ENCODE measurements at regions not wholly inside any gene's neighbourhood (a gene's known extent, or its start where the extent isn't known, plus 50 kb on each side); places are given as distances from the start of the nearest gene placed in this dataset.
"Not testable (repeated sequence)": the region's sequence is repeated elsewhere in the genome, so short reads cannot be mapped to it uniquely, and the experiment has no call there.

GRCh38 chr7:156505876-156506275, 134.7 kb upstream of the RNF32 start:
- H3K27me3 ChIP-seq = 0 out of 2 replicates have a peak, but pooled peaks cover 4% of the 10 kb centered on the region
- TF ChIP-seq, protein P1, sequence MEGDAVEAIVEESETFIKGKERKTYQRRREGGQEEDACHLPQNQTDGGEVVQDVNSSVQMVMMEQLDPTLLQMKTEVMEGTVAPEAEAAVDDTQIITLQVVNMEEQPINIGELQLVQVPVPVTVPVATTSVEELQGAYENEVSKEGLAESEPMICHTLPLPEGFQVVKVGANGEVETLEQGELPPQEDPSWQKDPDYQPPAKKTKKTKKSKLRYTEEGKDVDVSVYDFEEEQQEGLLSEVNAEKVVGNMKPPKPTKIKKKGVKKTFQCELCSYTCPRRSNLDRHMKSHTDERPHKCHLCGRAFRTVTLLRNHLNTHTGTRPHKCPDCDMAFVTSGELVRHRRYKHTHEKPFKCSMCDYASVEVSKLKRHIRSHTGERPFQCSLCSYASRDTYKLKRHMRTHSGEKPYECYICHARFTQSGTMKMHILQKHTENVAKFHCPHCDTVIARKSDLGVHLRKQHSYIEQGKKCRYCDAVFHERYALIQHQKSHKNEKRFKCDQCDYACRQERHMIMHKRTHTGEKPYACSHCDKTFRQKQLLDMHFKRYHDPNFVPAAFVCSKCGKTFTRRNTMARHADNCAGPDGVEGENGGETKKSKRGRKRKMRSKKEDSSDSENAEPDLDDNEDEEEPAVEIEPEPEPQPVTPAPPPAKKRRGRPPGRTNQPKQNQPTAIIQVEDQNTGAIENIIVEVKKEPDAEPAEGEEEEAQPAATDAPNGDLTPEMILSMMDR (IDR thresholded peaks at IDR 0.05; ENCODE audit: low read depth, low read length) = no peak

DNA sequence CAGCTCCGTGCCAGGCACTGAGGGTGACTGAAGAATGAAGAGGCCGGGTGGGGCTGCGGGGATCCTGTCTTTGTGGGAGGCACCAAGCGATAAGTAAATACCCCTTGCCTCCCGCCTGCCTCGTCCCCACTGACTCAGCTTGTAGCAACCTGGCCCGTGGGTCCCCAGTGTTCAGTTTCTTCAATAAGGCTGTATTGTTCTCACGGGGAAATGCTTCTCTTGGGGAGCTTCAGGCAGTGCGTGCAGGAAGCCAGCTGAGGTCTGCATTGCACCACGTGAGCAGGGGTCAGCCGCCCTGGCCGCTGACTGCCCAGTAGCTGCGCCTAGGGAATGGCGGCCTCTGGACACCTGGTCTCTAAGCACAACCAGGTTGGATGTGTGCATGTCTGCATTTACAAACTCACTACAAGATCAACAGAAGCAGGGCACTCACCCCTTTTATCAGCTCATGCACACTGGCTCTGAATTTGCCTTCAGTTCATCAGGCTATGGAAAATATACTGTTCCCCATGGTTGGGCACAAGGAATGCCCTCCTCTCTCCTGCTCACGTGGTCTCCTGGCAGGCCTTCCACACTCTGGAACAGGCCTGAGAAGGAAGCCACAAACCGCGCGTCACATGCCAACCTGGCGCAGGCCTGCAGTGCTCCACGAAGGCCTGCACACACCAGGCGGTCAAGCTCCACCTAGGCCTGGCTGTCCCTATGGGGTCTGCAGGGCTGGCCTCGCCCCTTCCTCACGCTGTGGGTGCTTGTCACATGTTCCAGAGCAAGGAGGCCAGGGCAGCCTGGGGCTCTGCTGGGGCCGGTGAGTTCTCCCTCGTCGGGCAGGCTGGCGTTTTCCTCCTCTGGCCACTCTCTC, 135.7 kb upstream of the RNF32 start:
- no peaks in the 10 kb centered on the region for H3K4me1 ChIP-seq
- H3K27me3 ChIP-seq = 0 out of 2 replicates have a peak, but pooled peaks cover under 1% of the 10 kb centered on the region
- no peak overlapping the region for H3K4me3 ChIP-seq (ENCODE audit: low read depth, low read length)
- no peak for DNase-seq
- no peaks in the 10 kb centered on the region for H3K36me3 ChIP-seq
- TF ChIP-seq, protein P1 (IDR thresholded peaks at IDR 0.05; ENCODE audit: low read depth, low read length) = no peak
- H3K9me3 ChIP-seq = no peaks in the 10 kb centered on the region

More at GRCh38 chr7:156505876-156506275, 134.7 kb upstream of the RNF32 start:
- Histone ChIP-seq H3K9me3 (no peaks in the 10 kb centered on the region), H3K4me3 (ENCODE audit: low read depth, low read length) (no peak overlapping the region), H3K4me1 (no peaks in the 10 kb centered on the region), H3K36me3 (no peaks in the 10 kb centered on the region)
- DNase-seq = no peak

- H3K4me1 ChIP-seq = no peaks in the 10 kb centered on the region
- no peak for DNase-seq
- TF ChIP-seq, protein P1 (IDR thresholded peaks at IDR 0.05; ENCODE audit: low read depth, low read length) = no peak
- no peak overlapping the region for H3K4me3 ChIP-seq (ENCODE audit: low read depth, low read length)
- no peaks in the 10 kb centered on the region for H3K27me3 ChIP-seq
- no peaks in the 10 kb centered on the region for H3K36me3 ChIP-seq
- H3K9me3 ChIP-seq = no peaks in the 10 kb centered on the region
Observed at GRCh38 chr7:156504006-156504405, 136.6 kb upstream of the RNF32 start.

- H3K36me3 ChIP-seq = no peaks in the 10 kb centered on the region
- no peak overlapping the region for H3K4me3 ChIP-seq (ENCODE audit: low read depth, low read length)
- no peaks in the 10 kb centered on the region for H3K27me3 ChIP-seq
- DNase-seq = no peak
- TF ChIP-seq, protein P1 (IDR thresholded peaks at IDR 0.05; ENCODE audit: low read depth, low read length) = no peak
- no peaks in the 10 kb centered on the region for H3K4me1 ChIP-seq
- H3K9me3 ChIP-seq = no peaks in the 10 kb centered on the region
Observed at GRCh38 chr7:156503196-156503595, 137.4 kb upstream of the RNF32 start.

DNA sequence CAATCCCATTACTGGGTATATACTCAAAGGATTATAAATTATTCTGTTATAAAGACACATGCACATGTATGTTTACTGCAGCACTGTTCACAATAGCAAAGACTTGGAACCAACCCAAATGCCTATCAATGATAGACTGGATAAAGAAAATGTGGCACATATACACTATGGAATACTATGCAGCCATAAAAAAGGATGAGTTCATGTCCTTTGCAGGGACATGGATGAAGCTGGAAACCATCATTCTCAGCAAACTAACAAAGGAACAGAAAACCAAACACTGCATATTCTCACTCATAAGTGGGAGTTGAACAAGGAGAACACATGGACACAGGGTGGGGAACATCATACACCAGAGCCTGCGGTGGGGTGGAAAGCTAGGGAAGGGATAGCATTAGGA, 138.8 kb upstream of the RNF32 start:
- not testable (repeated sequence) for H3K4me3 ChIP-seq (ENCODE audit: low read depth, low read length); DNase-seq; H3K36me3 ChIP-seq; H3K9me3 ChIP-seq; H3K4me1 ChIP-seq; H3K27me3 ChIP-seq

DNA sequence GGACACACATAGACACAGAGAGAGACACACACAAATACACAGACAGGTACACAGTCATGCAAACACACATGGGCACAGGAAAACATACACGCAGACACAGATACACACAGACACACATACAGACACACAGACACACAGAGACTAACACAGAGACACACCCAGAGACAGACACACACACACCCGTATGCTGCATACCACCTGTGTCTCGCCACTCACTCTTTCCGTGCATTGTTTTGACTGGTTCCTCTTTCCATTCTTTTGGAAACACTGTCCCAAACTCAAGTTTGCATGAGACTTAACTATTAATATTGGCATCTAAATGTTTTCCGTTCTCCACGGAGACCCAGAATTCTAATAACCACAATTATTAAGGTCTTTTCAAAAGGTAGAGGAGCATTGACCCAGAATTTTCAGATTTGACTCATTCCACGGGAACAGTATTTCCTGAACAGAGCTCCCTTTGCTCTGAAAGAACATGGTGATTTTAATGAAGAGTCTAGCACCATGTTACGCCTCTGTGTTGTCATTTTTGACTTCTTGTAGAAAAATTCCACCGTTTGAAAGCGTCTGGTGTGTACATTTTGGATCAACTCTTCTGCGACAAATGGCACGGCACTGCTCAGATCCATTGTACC, 141.2 kb upstream of the RNF32 start:
- H3K4me1 ChIP-seq = no peaks in the 10 kb centered on the region
- TF ChIP-seq, protein P1 (IDR thresholded peaks at IDR 0.05; ENCODE audit: low read depth, low read length) = no peak
- H3K36me3 ChIP-seq = no peaks in the 10 kb centered on the region
- H3K9me3 ChIP-seq = no peaks in the 10 kb centered on the region
- H3K4me3 ChIP-seq (ENCODE audit: low read depth, low read length) = no peak overlapping the region
- DNase-seq = no peak
- no peaks in the 10 kb centered on the region for H3K27me3 ChIP-seq
